CD4-positive, CD25-positive, alpha-beta regulatory T cell (primary cell): ENCODE measurements at regions not wholly inside any gene's neighbourhood (a gene's known extent, or its start where the extent isn't known, plus 50 kb on each side); places are given as distances from the start of the nearest gene placed in this dataset.

Experiments used
- ATAC-seq, 2 donors: fragments of 150-1000 bp; cut with Tn5 transposase; one replicate each; pipeline ENCODE4 v1.10.0; 2021; ENCODE audit warnings: low read depth in 2 of 2, moderate number of reproducible peaks in 2 of 2, moderate library complexity in 1 of 2
- DNase-seq, 3 donors: peaks; one replicate each; pipeline versions ENCODE4 v3.0.0 to v3.0.0-alpha.2; 2012 to 2022; ENCODE audit warnings: mixed read lengths in 1 of 3
- H3K27ac ChIP-seq: one replicate; pipeline ENCODE4 v1.7.0; 2013; ENCODE audit warnings: mild to moderate bottlenecking, low read length; ENCODE audit not compliant: insufficient read depth, poor library complexity, severe bottlenecking
- H3K27me3 ChIP-seq: one replicate; pipeline ENCODE4 v1.7.0; 2013; ENCODE audit warnings: low read length; ENCODE audit not compliant: control insufficient read depth, insufficient read depth
- H3K36me3 ChIP-seq: one replicate; pipeline ENCODE4 v1.7.0; 2013; ENCODE audit warnings: mild to moderate bottlenecking, low read length, moderate library complexity; ENCODE audit not compliant: control insufficient read depth, insufficient read depth
- H3K4me1 ChIP-seq: 2 replicates; pipeline ENCODE4 v1.7.0; 2013; ENCODE audit warnings: mild to moderate bottlenecking, low read length; ENCODE audit not compliant: insufficient read depth, control insufficient read depth, poor library complexity, severe bottlenecking
- H3K4me3 ChIP-seq: one replicate; pipeline ENCODE4 v1.7.0; 2013; ENCODE audit warnings: low read depth, mild to moderate bottlenecking, low read length, moderate library complexity
- H3K9me3 ChIP-seq, 2 experiments: 1 replicate in 1 of 2; 2 replicates in 1 of 2; pipeline ENCODE4 v1.7.0; 2013; ENCODE audit warnings: low read length in 2 of 2, mild to moderate bottlenecking in 1 of 2, moderate library complexity in 1 of 2; ENCODE audit not compliant: control insufficient read depth in 2 of 2
- H3K27ac Mint-ChIP-seq, 3 donors: one replicate each; pipeline ENCODE4 v1.8.0; 2020 to 2022; ENCODE audit warnings: mild to moderate bottlenecking in 3 of 3, mixed read lengths in 3 of 3, moderate library complexity in 2 of 3
- H3K27me3 Mint-ChIP-seq: one replicate; pipeline ENCODE4 v1.8.0; 2022; ENCODE audit warnings: mild to moderate bottlenecking, mixed read lengths
- H3K36me3 Mint-ChIP-seq: one replicate; pipeline ENCODE4 v1.8.0; 2020; ENCODE audit warnings: mixed read lengths
- H3K4me1 Mint-ChIP-seq, 4 donors: one replicate each; pipeline ENCODE4 v1.8.0; 2020 to 2022; ENCODE audit warnings: mixed read lengths in 4 of 4, mild to moderate bottlenecking in 1 of 4
- H3K4me3 Mint-ChIP-seq, 4 donors: one replicate each; pipeline ENCODE4 v1.8.0; 2020 to 2022; ENCODE audit warnings: mild to moderate bottlenecking in 4 of 4, mixed read lengths in 4 of 4, moderate library complexity in 3 of 4
- H3K9me3 Mint-ChIP-seq, 7 donors: one replicate each; pipeline ENCODE4 v1.8.0; 2020 to 2022; ENCODE audit warnings: mixed read lengths in 7 of 7, mild to moderate bottlenecking in 3 of 7, moderate library complexity in 2 of 7

DNA sequence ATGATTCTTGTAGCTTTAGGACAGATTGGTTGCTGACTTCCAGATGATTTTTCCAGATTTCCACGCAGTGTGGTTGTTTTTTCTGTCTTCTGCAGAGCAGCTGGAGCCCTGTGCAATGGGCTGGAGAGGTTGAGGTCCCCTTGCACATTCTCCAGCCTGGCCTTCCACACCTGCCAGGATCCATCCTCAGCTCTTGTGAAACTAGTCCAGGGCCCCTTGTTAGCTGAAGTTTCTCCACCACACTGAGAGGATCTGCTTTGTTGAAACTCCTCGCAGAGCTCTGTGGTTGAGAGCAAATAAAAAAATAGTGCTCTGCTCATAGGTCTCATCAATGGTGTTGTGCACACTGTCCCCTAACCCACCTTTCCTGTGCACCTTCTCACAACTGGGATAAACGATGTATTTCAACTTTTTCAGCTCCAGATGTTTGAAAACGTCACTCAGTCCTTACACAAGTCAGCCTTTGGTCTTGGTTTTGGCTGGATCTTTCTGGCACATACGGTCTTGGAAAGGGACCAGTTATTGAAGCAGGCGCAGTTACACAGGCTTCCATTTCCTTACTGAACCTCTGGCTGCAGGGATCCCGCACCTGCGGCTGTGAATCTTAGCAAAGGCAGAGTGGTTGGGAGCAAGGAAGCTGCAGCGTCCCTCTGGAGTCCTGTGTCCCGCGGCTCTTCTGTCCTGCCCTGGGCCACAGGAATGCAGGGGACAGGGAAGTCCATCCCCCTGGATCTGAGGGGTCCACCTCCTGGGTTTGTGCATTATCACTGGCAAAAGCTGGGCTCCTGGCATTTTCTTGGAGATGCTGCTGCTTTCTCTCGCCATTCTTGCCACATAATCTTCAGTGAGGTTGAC, 272.0 kb upstream of the DSEL start:
- H3K36me3 ChIP-seq = no peaks in the 10 kb centered on the region
- H3K36me3 Mint-ChIP-seq = no peaks in the 10 kb centered on the region
- H3K9me3 Mint-ChIP-seq = peaks cover 0 to 10% (median 6%) of the 10 kb centered on the region in 7 donors
- no peak for ATAC-seq
- DNase-seq = no peak
- peaks cover 0 to 6% (median 0%) of the 10 kb centered on the region in 4 donors for H3K4me1 Mint-ChIP-seq
- no peaks in the 10 kb centered on the region for H3K27me3 Mint-ChIP-seq
- H3K9me3 ChIP-seq = no peaks in the 10 kb centered on the region
- no peaks in the 10 kb centered on the region for H3K4me1 ChIP-seq
- H3K4me3 ChIP-seq = no peak overlapping the region
- H3K27ac Mint-ChIP-seq = no peak overlapping the region
- H3K27ac ChIP-seq = no peak overlapping the region
- no peak overlapping the region for H3K4me3 Mint-ChIP-seq
- no peaks in the 10 kb centered on the region for H3K27me3 ChIP-seq

DNA sequence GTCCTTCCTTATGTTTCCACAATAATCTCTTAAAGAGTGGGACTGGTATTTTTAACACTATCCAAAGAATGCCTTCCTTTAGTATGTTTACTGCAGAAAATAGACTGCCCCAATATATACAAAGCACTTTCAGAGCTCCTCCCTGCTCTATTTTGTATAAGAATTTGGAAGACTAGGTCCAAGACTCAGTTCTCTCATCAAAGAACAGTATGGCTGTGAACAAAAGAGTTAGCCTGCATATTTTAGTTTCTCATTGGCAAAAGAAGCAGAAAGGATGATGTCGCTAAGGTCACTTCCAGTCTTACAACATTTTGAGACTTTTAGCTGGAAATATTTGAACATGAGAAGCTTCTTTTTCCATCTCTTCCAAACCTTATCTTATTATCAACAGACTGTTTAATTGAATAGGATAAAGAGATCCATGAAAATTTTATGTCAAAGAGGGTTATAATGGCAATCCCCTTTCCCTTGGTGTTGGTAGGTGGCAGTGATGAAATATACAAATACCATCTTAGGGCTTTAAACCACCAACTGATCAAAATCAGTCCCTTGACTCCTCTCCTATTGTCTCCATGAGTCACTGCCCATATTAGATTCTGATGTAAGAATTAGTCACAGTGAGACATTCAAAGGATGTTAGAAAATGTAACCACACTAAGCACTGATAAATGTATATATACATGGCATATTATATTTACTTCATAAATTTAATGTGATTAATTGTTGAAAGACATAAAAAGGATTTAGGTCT, 266.9 kb upstream of the DSEL start:
- no peak overlapping the region for H3K27ac Mint-ChIP-seq
- no peaks in the 10 kb centered on the region for H3K36me3 Mint-ChIP-seq
- ATAC-seq (no peak), DNase-seq (no peak)
- H3K4me1 Mint-ChIP-seq = no peaks in the 10 kb centered on the region
- H3K4me1 ChIP-seq = no peaks in the 10 kb centered on the region
- no peaks in the 10 kb centered on the region for H3K36me3 ChIP-seq
- no peaks in the 10 kb centered on the region for H3K9me3 ChIP-seq
- no peaks in the 10 kb centered on the region for H3K27me3 ChIP-seq
- no peak overlapping the region for H3K27ac ChIP-seq
- no peak overlapping the region for H3K4me3 ChIP-seq
- H3K9me3 Mint-ChIP-seq = peaks cover 0 to 8% (median 4%) of the 10 kb centered on the region in 7 donors
- no peak overlapping the region for H3K4me3 Mint-ChIP-seq
- H3K27me3 Mint-ChIP-seq = no peaks in the 10 kb centered on the region

DNA sequence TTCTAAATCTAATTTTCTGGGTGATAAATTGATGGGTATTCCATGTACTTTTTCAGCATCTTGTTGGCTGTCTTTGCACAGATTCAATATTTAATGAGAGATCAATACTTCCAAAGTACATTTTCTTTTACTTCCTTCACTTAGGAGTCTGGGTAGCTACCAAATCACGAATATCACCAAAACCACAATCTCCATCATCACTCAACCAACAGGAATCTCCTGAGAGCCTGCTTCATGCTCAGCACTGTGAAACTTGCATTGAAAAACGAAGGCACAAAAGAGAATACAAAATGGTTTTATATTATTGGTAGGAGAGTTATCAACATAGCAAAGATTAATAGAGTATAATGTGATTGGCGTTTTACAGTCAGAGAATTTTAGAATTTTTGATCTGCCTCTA, 261.5 kb upstream of the DSEL start:
- Histone ChIP-seq H3K4me1 (no peaks in the 10 kb centered on the region), H3K27ac (no peak overlapping the region), H3K9me3 (no peaks in the 10 kb centered on the region), H3K27me3 (no peaks in the 10 kb centered on the region), H3K36me3 (no peaks in the 10 kb centered on the region), H3K4me3 (no peak overlapping the region)
- no peak for DNase-seq
- Mint-ChIP-seq H3K4me1 (no peaks in the 10 kb centered on the region), H3K27me3 (no peaks in the 10 kb centered on the region), H3K4me3 (peak overlapping the region in 1 of 4 donors; percentile 8), H3K9me3 (peaks cover 0 to 9% (median 1%) of the 10 kb centered on the region in 7 donors), H3K36me3 (no peaks in the 10 kb centered on the region), H3K27ac (no peak overlapping the region)
- no peak for ATAC-seq

DNA sequence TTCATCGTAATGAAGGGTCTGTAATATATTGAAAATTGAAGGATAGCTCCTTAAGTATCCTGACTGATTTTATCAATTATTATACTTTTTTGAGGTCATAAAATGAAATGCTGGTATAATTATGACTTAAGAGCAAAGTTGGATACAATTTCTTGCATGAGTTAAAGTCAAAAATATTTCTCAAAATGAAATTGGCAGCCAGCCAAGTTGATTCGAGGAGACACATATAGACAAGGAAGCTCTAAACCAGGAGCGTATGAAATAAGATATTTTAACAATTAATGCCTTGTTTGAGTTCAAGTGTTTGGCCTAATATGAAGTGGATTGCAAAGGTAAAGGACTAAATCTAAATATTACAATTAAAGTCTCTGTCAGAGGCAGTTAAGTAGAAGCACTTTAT, 260.4 kb upstream of the DSEL start:
- no peaks in the 10 kb centered on the region for H3K4me1 ChIP-seq
- no peaks in the 10 kb centered on the region for H3K36me3 Mint-ChIP-seq

DNA sequence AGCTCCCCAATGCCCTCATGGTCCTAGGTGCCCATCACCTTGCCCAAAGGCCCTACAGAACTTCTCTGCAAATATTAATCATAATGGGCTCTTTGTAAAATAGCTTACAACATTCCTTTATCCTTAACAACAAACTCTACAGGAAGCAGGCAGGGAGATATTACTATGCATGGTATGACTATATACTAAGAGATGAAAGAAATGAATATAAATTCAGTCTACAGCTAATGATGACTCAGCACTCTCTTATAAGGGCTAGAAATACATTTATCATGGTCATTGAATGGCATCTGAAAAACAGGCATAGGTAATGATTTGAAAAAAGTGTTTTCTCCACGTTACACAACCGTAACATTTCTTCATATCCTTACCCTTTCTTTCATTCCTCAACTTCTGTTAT, 254.8 kb upstream of the DSEL start:
- no peaks in the 10 kb centered on the region for H3K27me3 Mint-ChIP-seq
- no peaks in the 10 kb centered on the region for H3K4me1 Mint-ChIP-seq
- no peak for DNase-seq
- ATAC-seq = no peak
- peaks cover 0 to 9% (median 0%) of the 10 kb centered on the region in 7 donors for H3K9me3 Mint-ChIP-seq
- Histone ChIP-seq H3K27me3 (no peaks in the 10 kb centered on the region), H3K4me3 (no peak overlapping the region), H3K4me1 (no peaks in the 10 kb centered on the region), H3K9me3 (no peaks in the 10 kb centered on the region), H3K27ac (no peak overlapping the region), H3K36me3 (no peaks in the 10 kb centered on the region)
- H3K36me3 Mint-ChIP-seq = no peaks in the 10 kb centered on the region
- no peak overlapping the region for H3K27ac Mint-ChIP-seq
- no peak overlapping the region for H3K4me3 Mint-ChIP-seq

More for the DNA sequence above, 260.4 kb upstream of the DSEL start:
- Mint-ChIP-seq H3K9me3 (peaks cover 0 to 9% (median 1%) of the 10 kb centered on the region in 7 donors), H3K4me1 (no peaks in the 10 kb centered on the region), H3K27ac (no peak overlapping the region), H3K4me3 (no peak overlapping the region), H3K27me3 (no peaks in the 10 kb centered on the region)
- no peaks in the 10 kb centered on the region for H3K9me3 ChIP-seq
- DNase-seq = no peak
- H3K36me3 ChIP-seq = no peaks in the 10 kb centered on the region
- no peak for ATAC-seq
- no peak overlapping the region for H3K27ac ChIP-seq
- no peak overlapping the region for H3K4me3 ChIP-seq
- no peaks in the 10 kb centered on the region for H3K27me3 ChIP-seq

DNA sequence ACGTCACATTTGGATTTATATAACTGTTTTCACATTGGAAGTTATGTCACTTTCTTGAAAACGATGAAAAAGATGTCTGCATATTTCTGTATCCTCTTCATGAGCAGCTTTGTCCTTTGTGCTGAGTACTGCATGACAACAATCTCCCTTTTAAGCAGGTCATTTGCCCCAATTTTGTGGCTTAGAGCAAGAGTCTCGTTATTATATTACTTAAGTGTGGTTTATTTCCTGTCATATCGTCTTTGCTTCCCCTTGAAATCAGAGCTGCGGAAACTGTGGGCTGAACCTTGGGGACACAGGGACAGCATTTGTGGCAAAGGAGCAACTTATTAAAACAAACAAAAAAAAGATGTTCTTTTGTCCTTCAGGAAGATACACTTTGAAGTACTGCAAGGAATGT, 254.0 kb upstream of the DSEL start:
- peaks cover 0 to 9% (median 1%) of the 10 kb centered on the region in 7 donors for H3K9me3 Mint-ChIP-seq
- no peaks in the 10 kb centered on the region for H3K36me3 Mint-ChIP-seq
- H3K27ac ChIP-seq = no peak overlapping the region
- no peak overlapping the region for H3K4me3 Mint-ChIP-seq
- no peaks in the 10 kb centered on the region for H3K4me1 ChIP-seq
- no peaks in the 10 kb centered on the region for H3K27me3 ChIP-seq
- no peaks in the 10 kb centered on the region for H3K4me1 Mint-ChIP-seq
- no peak overlapping the region for H3K27ac Mint-ChIP-seq
- ATAC-seq (no peak), DNase-seq (no peak)
- H3K4me3 ChIP-seq = no peak overlapping the region
- H3K9me3 ChIP-seq = no peaks in the 10 kb centered on the region
- no peaks in the 10 kb centered on the region for H3K27me3 Mint-ChIP-seq
- H3K36me3 ChIP-seq = no peaks in the 10 kb centered on the region

DNA sequence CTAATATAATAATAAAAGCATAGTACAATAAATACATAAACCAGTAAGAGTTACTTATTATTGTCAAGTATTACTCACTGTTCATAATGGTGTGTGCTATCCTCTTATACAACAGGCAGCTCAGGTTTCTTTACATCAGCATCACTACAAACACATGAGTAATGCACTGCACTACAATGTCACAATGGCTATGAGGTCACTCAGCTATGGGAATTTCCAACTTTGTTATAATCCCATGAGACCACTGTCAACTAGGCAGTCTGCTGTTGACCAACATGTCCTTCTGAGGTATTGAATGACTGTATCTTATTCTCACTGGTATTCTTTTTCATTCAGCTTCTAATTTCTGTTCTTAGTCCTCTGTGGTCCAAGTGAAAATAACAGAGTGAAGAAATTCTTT, 250.4 kb upstream of the DSEL start:
- no peaks in the 10 kb centered on the region for H3K36me3 Mint-ChIP-seq
- Histone ChIP-seq H3K4me1 (no peaks in the 10 kb centered on the region), H3K36me3 (no peaks in the 10 kb centered on the region), H3K27ac (no peak overlapping the region), H3K27me3 (no peaks in the 10 kb centered on the region), H3K4me3 (no peak overlapping the region), H3K9me3 (no peaks in the 10 kb centered on the region)
- no peak overlapping the region for H3K27ac Mint-ChIP-seq
- no peak overlapping the region for H3K4me3 Mint-ChIP-seq
- DNase-seq (no peak), ATAC-seq (no peak)
- H3K27me3 Mint-ChIP-seq = no peaks in the 10 kb centered on the region
- peaks cover 0 to 10% (median 2%) of the 10 kb centered on the region in 7 donors for H3K9me3 Mint-ChIP-seq
- no peaks in the 10 kb centered on the region for H3K4me1 Mint-ChIP-seq
